Uterus (tissue), 2 donors: ENCODE measurements at regions not wholly inside any gene's neighbourhood (a gene's known extent, or its start where the extent isn't known, plus 50 kb on each side); places are given as distances from the start of the nearest gene placed in this dataset.

ENCODE experiments used
- POLR2A ChIP-seq, 2 donors: fragments of 450-650 bp; IDR thresholded peaks; one replicate each; pipeline ENCODE4 v1.6.1; 2016; ENCODE audit warnings: antibody characterized with exemption in 2 of 2, mild to moderate bottlenecking in 1 of 2, moderate library complexity in 1 of 2
- TF ChIP-seq, protein P1 (sequence below), 4 experiments: fragments of 200-600 bp in 2 of 4; fragments of 450-650 bp in 2 of 4; sonication (generic) in 2 of 4; IDR thresholded peaks; one replicate each; pipeline ENCODE4 v1.5.1; 2016 to 2019; ENCODE audit warnings: antibody characterized with exemption in 4 of 4, mild to moderate bottlenecking in 2 of 4, moderate library complexity in 1 of 4

DNA sequence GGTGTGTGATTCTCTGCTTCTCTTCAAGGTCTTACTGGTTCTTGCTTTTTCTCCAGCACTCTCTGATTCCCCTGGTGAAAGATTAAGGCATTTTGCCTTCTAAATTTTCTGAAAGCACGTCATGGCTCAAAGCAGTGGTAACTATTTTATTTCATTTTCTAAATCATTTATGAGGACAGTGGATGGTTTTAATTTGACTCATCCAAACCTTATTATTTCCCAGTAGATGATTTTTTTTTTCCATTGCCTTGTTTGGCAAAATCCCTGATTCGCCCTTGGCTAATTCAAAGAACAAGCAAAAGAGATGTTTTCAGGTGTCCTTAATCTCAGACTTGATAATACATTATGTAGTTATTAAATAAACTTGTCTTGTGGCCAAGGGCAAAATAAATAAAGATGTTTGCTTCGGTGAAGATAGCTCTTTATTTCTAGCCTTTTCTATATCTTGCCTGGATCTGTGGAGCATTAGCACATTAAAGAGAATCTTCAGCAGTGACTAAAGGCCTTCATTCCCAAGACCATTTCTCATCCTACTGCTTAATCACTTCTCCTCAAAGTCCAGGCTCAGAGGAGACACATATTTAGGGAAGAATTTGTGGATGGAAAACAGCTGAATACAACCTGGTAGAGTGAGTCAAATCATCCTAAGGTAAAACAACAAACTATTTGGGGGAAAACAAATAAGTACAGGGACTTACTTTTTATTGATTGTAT, 359.8 kb downstream of the DUSP10 start:
- TF ChIP-seq POLR2A (IDR thresholded peaks at IDR 0.05) = no peak
- TF ChIP-seq, protein P1, sequence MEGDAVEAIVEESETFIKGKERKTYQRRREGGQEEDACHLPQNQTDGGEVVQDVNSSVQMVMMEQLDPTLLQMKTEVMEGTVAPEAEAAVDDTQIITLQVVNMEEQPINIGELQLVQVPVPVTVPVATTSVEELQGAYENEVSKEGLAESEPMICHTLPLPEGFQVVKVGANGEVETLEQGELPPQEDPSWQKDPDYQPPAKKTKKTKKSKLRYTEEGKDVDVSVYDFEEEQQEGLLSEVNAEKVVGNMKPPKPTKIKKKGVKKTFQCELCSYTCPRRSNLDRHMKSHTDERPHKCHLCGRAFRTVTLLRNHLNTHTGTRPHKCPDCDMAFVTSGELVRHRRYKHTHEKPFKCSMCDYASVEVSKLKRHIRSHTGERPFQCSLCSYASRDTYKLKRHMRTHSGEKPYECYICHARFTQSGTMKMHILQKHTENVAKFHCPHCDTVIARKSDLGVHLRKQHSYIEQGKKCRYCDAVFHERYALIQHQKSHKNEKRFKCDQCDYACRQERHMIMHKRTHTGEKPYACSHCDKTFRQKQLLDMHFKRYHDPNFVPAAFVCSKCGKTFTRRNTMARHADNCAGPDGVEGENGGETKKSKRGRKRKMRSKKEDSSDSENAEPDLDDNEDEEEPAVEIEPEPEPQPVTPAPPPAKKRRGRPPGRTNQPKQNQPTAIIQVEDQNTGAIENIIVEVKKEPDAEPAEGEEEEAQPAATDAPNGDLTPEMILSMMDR (IDR thresholded peaks at IDR 0.05) = no peak
